ENCODE measurements at regions not wholly inside any gene's neighbourhood (a gene's known extent, or its start where the extent isn't known, plus 50 kb on each side); places are given as distances from the start of the nearest gene placed in this dataset.

- no peak for DNase-seq
- intact Hi-C loops (cut with DNase I), result no loop called here
- TF ChIP-seq CTCF (IDR thresholded peaks at IDR 0.05), result no peak
Observed at GRCh38 chr4:153900426-153900825, 111.5 kb upstream of the SFRP2 start.

GRCh38 chr4:153890761-153891160, 101.9 kb upstream of the SFRP2 start:
- Histone ChIP-seq H3K27me3 (no peaks in the 10 kb centered on the region), H3K9ac (ENCODE audit: low read depth in 2 of 2, low read length in 2 of 2) (no peak overlapping the region), H3K9me3 (no peaks in the 10 kb centered on the region), H3K4me3 (no peak overlapping the region), H3K27ac (no peak overlapping the region), H3K36me3 (no peaks in the 10 kb centered on the region), H3K4me1 (no peaks in the 10 kb centered on the region)
- intact Hi-C loops (cut with DNase I), result no loop called here
- no peak for TF ChIP-seq CTCF (IDR thresholded peaks at IDR 0.05)
- no peak for DNase-seq

More at GRCh38 chr4:153900426-153900825, 111.5 kb upstream of the SFRP2 start:
- Histone ChIP-seq H3K36me3 (no peaks in the 10 kb centered on the region), H3K27me3 (no peaks in the 10 kb centered on the region), H3K27ac (no peak overlapping the region), H3K4me3 (no peak overlapping the region), H3K9me3 (no peaks in the 10 kb centered on the region), H3K4me1 (no peaks in the 10 kb centered on the region), H3K9ac (ENCODE audit: low read depth in 2 of 2, low read length in 2 of 2) (no peak overlapping the region)

GRCh38 chr4:153887217-153887616, 98.3 kb upstream of the SFRP2 start:
- Histone ChIP-seq H3K9me3 (no peaks in the 10 kb centered on the region), H3K4me3 (no peak overlapping the region), H3K9ac (ENCODE audit: low read depth in 2 of 2, low read length in 2 of 2) (no peak overlapping the region), H3K27ac (no peak overlapping the region), H3K36me3 (no peaks in the 10 kb centered on the region), H3K27me3 (no peaks in the 10 kb centered on the region), H3K4me1 (no peaks in the 10 kb centered on the region)
- no peak for TF ChIP-seq CTCF (IDR thresholded peaks at IDR 0.05)
- DNase-seq, result no peak
- intact Hi-C loops (cut with DNase I), result no loop called here

- H3K4me3 ChIP-seq, result no peak overlapping the region
- H3K27ac ChIP-seq, result no peak overlapping the region
- H3K9me3 ChIP-seq, result peaks cover 4% of the 10 kb centered on the region
- DNase-seq, result no peak
- no peak for TF ChIP-seq CTCF (IDR thresholded peaks at IDR 0.05)
- H3K4me1 ChIP-seq, result no peaks in the 10 kb centered on the region
- no peaks in the 10 kb centered on the region for H3K27me3 ChIP-seq
- no peak overlapping the region for H3K9ac ChIP-seq (ENCODE audit: low read depth in 2 of 2, low read length in 2 of 2)
- no peaks in the 10 kb centered on the region for H3K36me3 ChIP-seq
- intact Hi-C loops (cut with DNase I), result no loop called here
Observed at GRCh38 chr4:153884325-153884724, 95.4 kb upstream of the SFRP2 start.

GRCh38 chr4:153880983-153881382, 92.1 kb upstream of the SFRP2 start:
- intact Hi-C loops (cut with DNase I), result no loop called here
- no peak for DNase-seq
- no peaks in the 10 kb centered on the region for H3K27me3 ChIP-seq
- no peak overlapping the region for H3K27ac ChIP-seq
- H3K36me3 ChIP-seq, result no peaks in the 10 kb centered on the region
- no peak for TF ChIP-seq CTCF (IDR thresholded peaks at IDR 0.05)
- H3K9me3 ChIP-seq, result peaks cover 4% of the 10 kb centered on the region
- no peaks in the 10 kb centered on the region for H3K4me1 ChIP-seq
- H3K4me3 ChIP-seq, result no peak overlapping the region
- no peak overlapping the region for H3K9ac ChIP-seq (ENCODE audit: low read depth in 2 of 2, low read length in 2 of 2)

- TF ChIP-seq CTCF (IDR thresholded peaks at IDR 0.05), result no peak
- Histone ChIP-seq H3K9ac (ENCODE audit: low read depth in 2 of 2, low read length in 2 of 2) (no peak overlapping the region), H3K4me1 (no peaks in the 10 kb centered on the region), H3K4me3 (no peak overlapping the region), H3K27me3 (no peaks in the 10 kb centered on the region), H3K9me3 (peaks cover 4% of the 10 kb centered on the region), H3K36me3 (no peaks in the 10 kb centered on the region), H3K27ac (no peak overlapping the region)
- intact Hi-C loops (cut with DNase I), result no loop called here
- no peak for DNase-seq
Observed at GRCh38 chr4:153877898-153878297, 89.0 kb upstream of the SFRP2 start.
